ENCODE measurements at regions not wholly inside any gene's neighbourhood (a gene's known extent, or its start where the extent isn't known, plus 50 kb on each side); places are given as distances from the start of the nearest gene placed in this dataset.

DNA sequence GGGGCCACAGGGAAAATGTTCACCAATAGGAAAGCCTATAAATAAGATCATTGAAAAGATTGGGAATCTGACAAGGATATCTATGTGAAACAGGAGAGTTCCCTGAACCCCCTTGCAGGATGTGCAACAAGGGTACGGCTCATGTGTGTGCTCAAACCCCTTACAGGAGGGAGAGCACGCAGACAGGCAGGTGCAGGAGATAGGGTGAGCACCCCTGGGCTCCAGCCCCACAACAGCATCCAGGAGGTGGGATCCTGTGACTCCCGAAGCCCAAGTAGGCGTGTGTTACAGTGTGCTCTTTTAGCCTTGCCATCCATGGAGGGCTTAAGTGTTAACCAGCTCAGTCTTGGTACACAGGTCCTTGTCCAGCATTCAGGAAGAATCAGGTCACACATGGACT lies 204.2 kb downstream of the BMP7 start:
- H3K4me3 ChIP-seq, result no peak overlapping the region
- no peak for DNase-seq (ENCODE audit: low read depth, low spot score)
- H3K9me3 ChIP-seq (ENCODE audit: low read depth, low read length), result no peaks in the 10 kb centered on the region
- H3K36me3 ChIP-seq (ENCODE audit: insufficient read depth, low read length), result no peaks in the 10 kb centered on the region
- no peak overlapping the region for H3K9ac ChIP-seq (ENCODE audit: insufficient read length)
- TF ChIP-seq POLR2AphosphoS5 (IDR thresholded peaks at IDR 0.05; ENCODE audit: borderline replicate concordance, low read depth, low read length), result no peak
- no peak for TF ChIP-seq FOXP2 (optimal IDR thresholded peaks at IDR 0.05; ENCODE audit: control extremely low read depth, extremely low read length, insufficient read depth)
- no peak for TF ChIP-seq EZH2 (IDR thresholded peaks at IDR 0.05)
- no peak overlapping the region for H3K27ac ChIP-seq

DNA sequence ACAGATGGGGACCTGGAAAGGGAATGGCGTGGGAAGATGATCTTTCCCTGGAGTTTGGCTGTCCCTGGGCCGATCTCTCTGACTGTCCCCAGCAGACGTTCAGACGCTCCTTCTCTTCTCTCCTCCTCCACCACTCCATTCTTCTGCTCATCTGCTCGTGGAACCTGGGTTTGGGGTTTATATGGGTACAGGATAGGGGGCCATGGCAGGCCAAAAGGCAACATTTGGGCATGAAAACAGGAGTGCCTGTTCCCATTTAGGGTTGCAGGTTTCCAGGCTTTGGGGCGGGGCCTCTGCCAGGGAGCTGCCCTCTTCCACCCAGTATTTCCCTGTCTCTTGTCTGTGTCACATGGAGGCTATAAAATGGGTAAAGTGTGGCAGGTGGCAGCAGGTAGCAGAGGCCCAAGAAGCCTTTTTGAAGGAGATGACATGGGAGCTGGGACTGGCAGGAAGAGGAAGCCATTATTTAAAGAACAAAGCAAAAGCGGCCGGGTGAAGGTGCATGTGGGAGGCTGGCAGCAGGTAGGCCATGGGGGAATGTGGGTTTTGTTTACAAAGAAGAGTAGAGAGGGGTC lies 203.7 kb downstream of the BMP7 start:
- no peak for TF ChIP-seq FOXP2 (optimal IDR thresholded peaks at IDR 0.05; ENCODE audit: control extremely low read depth, extremely low read length, insufficient read depth)
- no peak for TF ChIP-seq POLR2AphosphoS5 (IDR thresholded peaks at IDR 0.05; ENCODE audit: borderline replicate concordance, low read depth, low read length)
- TF ChIP-seq EZH2 (IDR thresholded peaks at IDR 0.05), result no peak
- no peak overlapping the region for H3K4me3 ChIP-seq
- DNase-seq (ENCODE audit: low read depth, low spot score), result no peak
- H3K9me3 ChIP-seq (ENCODE audit: low read depth, low read length), result no peaks in the 10 kb centered on the region
- no peak overlapping the region for H3K27ac ChIP-seq
- H3K9ac ChIP-seq (ENCODE audit: insufficient read length), result no peak overlapping the region
- no peaks in the 10 kb centered on the region for H3K36me3 ChIP-seq (ENCODE audit: insufficient read depth, low read length)

DNA sequence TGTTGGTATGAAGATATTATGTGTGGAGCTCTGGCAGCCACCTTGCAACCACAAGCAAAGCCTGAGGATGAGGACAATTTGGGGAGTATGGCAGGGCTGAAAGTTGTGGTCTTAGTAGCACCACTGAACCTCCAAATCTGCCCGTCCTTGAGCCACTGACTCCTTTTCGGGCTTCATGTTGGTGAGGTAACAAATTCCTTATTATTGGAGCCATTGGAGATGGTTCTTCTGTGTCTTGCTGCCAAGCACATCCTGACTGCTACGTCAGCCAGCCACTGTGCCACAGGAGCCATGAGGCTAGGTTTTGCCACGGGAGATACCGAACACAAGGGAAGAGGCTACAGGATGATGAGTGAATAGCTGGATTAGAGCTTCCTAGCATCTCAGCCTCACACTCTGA lies 201.6 kb downstream of the BMP7 start:
- Histone ChIP-seq H3K4me3 (no peak overlapping the region), H3K9me3 (ENCODE audit: low read depth, low read length) (no peaks in the 10 kb centered on the region), H3K9ac (ENCODE audit: insufficient read length) (no peak overlapping the region), H3K27ac (no peak overlapping the region), H3K36me3 (ENCODE audit: insufficient read depth, low read length) (no peaks in the 10 kb centered on the region)
- no peak for DNase-seq (ENCODE audit: low read depth, low spot score)
- TF ChIP-seq POLR2AphosphoS5 (IDR thresholded peaks at IDR 0.05; ENCODE audit: borderline replicate concordance, low read depth, low read length), result no peak
- TF ChIP-seq FOXP2 (optimal IDR thresholded peaks at IDR 0.05; ENCODE audit: control extremely low read depth, extremely low read length, insufficient read depth), result no peak
- no peak for TF ChIP-seq EZH2 (IDR thresholded peaks at IDR 0.05)

DNA sequence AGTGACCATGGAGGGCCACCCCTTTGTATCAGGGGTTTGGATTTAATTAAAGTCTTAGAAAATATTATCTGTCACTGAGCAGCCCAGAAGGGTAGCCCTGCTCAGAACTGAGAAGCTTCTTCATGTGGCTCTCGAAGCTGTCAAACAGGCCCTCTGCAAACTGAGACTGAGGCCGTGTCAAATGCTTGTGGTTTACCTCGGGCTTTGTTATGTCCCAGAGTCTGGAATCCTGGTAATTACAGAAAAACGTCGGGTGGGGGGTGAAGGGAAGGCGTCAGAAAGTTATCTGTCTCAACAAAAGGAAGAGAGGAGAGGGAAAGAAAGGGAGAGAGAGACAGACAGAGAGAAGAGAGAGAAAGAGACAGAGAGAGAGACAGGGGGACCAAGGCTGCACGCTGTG lies 200.8 kb downstream of the BMP7 start:
- H3K4me3 ChIP-seq, result no peak overlapping the region
- no peak for DNase-seq (ENCODE audit: low read depth, low spot score)
- H3K36me3 ChIP-seq (ENCODE audit: insufficient read depth, low read length), result no peaks in the 10 kb centered on the region
- no peak for TF ChIP-seq POLR2AphosphoS5 (IDR thresholded peaks at IDR 0.05; ENCODE audit: borderline replicate concordance, low read depth, low read length)
- no peak for TF ChIP-seq FOXP2 (optimal IDR thresholded peaks at IDR 0.05; ENCODE audit: control extremely low read depth, extremely low read length, insufficient read depth)
- TF ChIP-seq EZH2 (IDR thresholded peaks at IDR 0.05), result no peak
- H3K9ac ChIP-seq (ENCODE audit: insufficient read length), result no peak overlapping the region
- H3K9me3 ChIP-seq (ENCODE audit: low read depth, low read length), result no peaks in the 10 kb centered on the region
- H3K27ac ChIP-seq, result no peak overlapping the region

DNA sequence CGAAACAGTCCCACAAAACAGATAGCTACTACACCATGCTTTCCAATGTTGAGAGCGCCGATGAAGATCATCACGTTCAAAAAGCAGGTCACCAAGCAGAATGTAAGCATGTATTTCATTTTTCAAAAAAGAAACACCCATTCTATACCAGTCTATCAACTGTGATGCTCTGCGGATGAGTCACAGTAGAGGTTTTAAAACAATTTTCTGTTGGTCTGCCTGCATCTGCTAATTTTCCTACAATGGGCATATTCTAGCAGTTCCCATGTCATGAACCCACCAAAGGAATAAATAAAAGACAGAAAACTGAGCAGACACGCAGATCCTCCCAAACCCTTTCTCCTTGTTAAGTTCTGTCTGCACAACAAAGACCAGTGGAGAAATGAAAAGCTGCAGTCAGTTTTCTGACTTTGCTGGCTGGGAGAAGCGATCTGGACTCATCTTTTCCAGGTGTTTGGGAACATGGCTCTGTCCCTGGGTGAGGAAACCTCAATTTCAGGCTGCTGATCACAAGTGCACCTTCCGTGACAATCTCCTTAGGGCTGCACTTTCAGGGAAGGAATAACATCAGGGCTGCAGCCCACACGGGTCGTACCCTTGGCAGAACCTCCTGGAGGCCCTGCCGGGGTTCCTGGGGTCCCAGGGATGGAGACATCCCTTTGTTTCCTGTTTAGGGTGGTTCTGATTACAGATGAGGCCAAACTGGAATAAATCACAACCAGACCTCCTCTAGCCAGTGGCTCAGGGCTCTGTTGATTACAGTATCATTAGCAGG lies 200.1 kb downstream of the BMP7 start:
- TF ChIP-seq POLR2AphosphoS5 (IDR thresholded peaks at IDR 0.05; ENCODE audit: borderline replicate concordance, low read depth, low read length) (no peak), EZH2 (IDR thresholded peaks at IDR 0.05) (no peak), FOXP2 (optimal IDR thresholded peaks at IDR 0.05; ENCODE audit: control extremely low read depth, extremely low read length, insufficient read depth) (no peak)

DNA sequence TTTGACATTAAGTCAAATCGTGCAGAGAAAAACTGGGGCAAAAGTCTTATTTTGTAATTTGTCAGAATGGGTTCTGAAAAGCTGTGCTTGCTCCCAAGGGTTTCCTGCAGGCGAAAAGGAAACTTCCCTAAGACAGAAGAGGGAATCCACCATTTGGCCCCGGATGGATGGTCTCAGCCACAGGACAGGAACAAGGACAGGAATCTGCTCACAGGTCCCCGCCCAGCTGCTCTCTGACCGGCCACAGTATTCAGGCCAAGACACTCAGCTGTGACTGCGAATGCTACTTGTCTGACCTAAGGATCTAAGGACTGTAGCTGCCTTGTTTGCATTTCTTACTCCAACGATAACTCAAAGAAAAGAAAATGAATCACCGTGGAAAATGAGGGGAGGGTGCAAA lies 197.0 kb downstream of the BMP7 start:
- no peak overlapping the region for H3K27ac ChIP-seq
- no peaks in the 10 kb centered on the region for H3K9me3 ChIP-seq (ENCODE audit: low read depth, low read length)
- no peak overlapping the region for H3K4me3 ChIP-seq
- no peak overlapping the region for H3K9ac ChIP-seq (ENCODE audit: insufficient read length)
- TF ChIP-seq FOXP2 (optimal IDR thresholded peaks at IDR 0.05; ENCODE audit: control extremely low read depth, extremely low read length, insufficient read depth), result no peak
- TF ChIP-seq POLR2AphosphoS5 (IDR thresholded peaks at IDR 0.05; ENCODE audit: borderline replicate concordance, low read depth, low read length), result no peak
- no peak for TF ChIP-seq EZH2 (IDR thresholded peaks at IDR 0.05)
- no peaks in the 10 kb centered on the region for H3K36me3 ChIP-seq (ENCODE audit: insufficient read depth, low read length)
- no peak for DNase-seq (ENCODE audit: low read depth, low spot score)

More for the DNA sequence above, 200.1 kb downstream of the BMP7 start:
- no peak overlapping the region for H3K27ac ChIP-seq
- DNase-seq (ENCODE audit: low read depth, low spot score), result no peak
- no peak overlapping the region for H3K9ac ChIP-seq (ENCODE audit: insufficient read length)
- H3K36me3 ChIP-seq (ENCODE audit: insufficient read depth, low read length), result no peaks in the 10 kb centered on the region
- no peaks in the 10 kb centered on the region for H3K9me3 ChIP-seq (ENCODE audit: low read depth, low read length)
- no peak overlapping the region for H3K4me3 ChIP-seq

DNA sequence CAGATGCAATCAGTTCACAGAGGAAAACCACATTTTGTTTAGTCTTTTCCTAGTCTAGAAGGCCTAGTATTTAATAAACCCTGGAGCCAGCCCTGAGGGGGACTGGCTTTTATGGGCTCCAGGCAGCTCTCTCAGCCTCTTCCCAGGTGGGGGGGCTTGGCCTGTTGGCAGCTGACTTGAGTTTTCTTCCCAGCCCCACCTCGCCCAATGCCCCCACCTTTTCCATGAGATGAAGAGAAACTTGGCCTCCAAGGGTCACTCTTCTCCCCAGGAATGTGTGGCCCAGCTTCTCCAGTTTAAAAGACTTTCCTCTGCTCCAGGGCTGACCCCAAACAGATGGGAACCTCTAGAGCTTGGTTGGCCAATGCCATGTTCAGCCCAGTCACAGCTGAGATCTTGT lies 196.1 kb downstream of the BMP7 start:
- H3K9ac ChIP-seq (ENCODE audit: insufficient read length), result no peak overlapping the region
- H3K36me3 ChIP-seq (ENCODE audit: insufficient read depth, low read length), result no peaks in the 10 kb centered on the region
- TF ChIP-seq POLR2AphosphoS5 (IDR thresholded peaks at IDR 0.05; ENCODE audit: borderline replicate concordance, low read depth, low read length), result no peak
- TF ChIP-seq EZH2 (IDR thresholded peaks at IDR 0.05), result no peak
- TF ChIP-seq FOXP2 (optimal IDR thresholded peaks at IDR 0.05; ENCODE audit: control extremely low read depth, extremely low read length, insufficient read depth), result no peak
- no peak overlapping the region for H3K27ac ChIP-seq
- no peak overlapping the region for H3K4me3 ChIP-seq
- DNase-seq (ENCODE audit: low read depth, low spot score), result no peak
- H3K9me3 ChIP-seq (ENCODE audit: low read depth, low read length), result no peaks in the 10 kb centered on the region

DNA sequence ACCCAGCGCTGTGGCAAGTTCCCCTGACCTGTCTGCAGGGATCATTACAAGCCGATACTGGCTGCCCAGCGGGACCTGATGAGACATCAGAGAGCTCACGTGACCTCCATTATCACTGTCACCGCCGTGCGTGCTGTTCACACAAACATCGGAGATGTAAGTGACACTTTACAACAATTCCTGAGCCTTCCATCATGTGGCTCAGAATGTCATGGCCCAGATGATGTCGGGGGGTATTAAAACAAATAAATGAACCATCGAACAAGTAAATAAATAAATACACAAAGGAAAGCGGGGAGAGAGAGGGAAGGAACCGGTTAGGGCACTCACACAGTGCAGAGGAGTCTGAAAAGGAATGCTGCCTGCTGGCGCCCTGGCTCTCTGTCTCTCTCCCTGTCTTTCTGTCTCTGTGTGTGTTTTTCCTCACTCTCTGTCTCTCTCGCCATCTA lies 195.1 kb downstream of the BMP7 start:
- no peak overlapping the region for H3K4me3 ChIP-seq
- H3K9me3 ChIP-seq (ENCODE audit: low read depth, low read length), result no peaks in the 10 kb centered on the region
- no peak for DNase-seq (ENCODE audit: low read depth, low spot score)
- no peak overlapping the region for H3K9ac ChIP-seq (ENCODE audit: insufficient read length)
- no peak for TF ChIP-seq FOXP2 (optimal IDR thresholded peaks at IDR 0.05; ENCODE audit: control extremely low read depth, extremely low read length, insufficient read depth)
- TF ChIP-seq POLR2AphosphoS5 (IDR thresholded peaks at IDR 0.05; ENCODE audit: borderline replicate concordance, low read depth, low read length), result no peak
- TF ChIP-seq EZH2 (IDR thresholded peaks at IDR 0.05), result no peak
- no peak overlapping the region for H3K27ac ChIP-seq
- no peaks in the 10 kb centered on the region for H3K36me3 ChIP-seq (ENCODE audit: insufficient read depth, low read length)
